Ishikawa (cell line): ENCODE measurements at regions not wholly inside any gene's neighbourhood (a gene's known extent, or its start where the extent isn't known, plus 50 kb on each side); places are given as distances from the start of the nearest gene placed in this dataset.

Experiments used
- CEBPB ChIP-seq: IDR thresholded peaks from 2 replicates; pipeline ENCODE4 v1.6.1; 2012
- CREB1 ChIP-seq: IDR thresholded peaks from 2 replicates; pipeline ENCODE4 v1.6.1; 2012; ENCODE audit warnings: low read depth
- EGR1 ChIP-seq: IDR thresholded peaks from 2 replicates; pipeline ENCODE4 v1.6.1; 2012
- EP300 ChIP-seq: IDR thresholded peaks from 2 replicates; pipeline ENCODE4 v1.6.1; 2012; ENCODE audit warnings: borderline replicate concordance
- FOXM1 ChIP-seq: IDR thresholded peaks from 2 replicates; pipeline ENCODE4 v1.6.1; 2012; ENCODE audit warnings: low read depth, borderline replicate concordance
- MAX ChIP-seq: IDR thresholded peaks from 2 replicates; pipeline ENCODE4 v1.6.1; 2012
- NFIC ChIP-seq: IDR thresholded peaks from 2 replicates; pipeline ENCODE4 v1.6.1; 2012
- RAD21 ChIP-seq: IDR thresholded peaks from 2 replicates; pipeline ENCODE4 v1.6.1; 2012; ENCODE audit warnings: low read depth
- REST ChIP-seq: IDR thresholded peaks from 2 replicates; pipeline ENCODE4 v1.6.1; 2012; ENCODE audit warnings: low read depth, mild to moderate bottlenecking
- TAF1 ChIP-seq: IDR thresholded peaks from 2 replicates; pipeline ENCODE4 v1.6.1; 2012; ENCODE audit warnings: low read depth, mild to moderate bottlenecking
- TCF12 ChIP-seq: IDR thresholded peaks from 2 replicates; pipeline ENCODE4 v1.6.1; 2012; ENCODE audit warnings: low read depth
- TEAD4 ChIP-seq: IDR thresholded peaks from 2 replicates; pipeline ENCODE4 v1.6.1; 2012
- USF1 ChIP-seq: IDR thresholded peaks from 2 replicates; pipeline ENCODE4 v1.6.1; 2012
- YY1 ChIP-seq: IDR thresholded peaks from 2 replicates; pipeline ENCODE4 v1.6.1; 2012; ENCODE audit warnings: low read depth
- ZBTB7A ChIP-seq: IDR thresholded peaks from 2 replicates; pipeline ENCODE4 v1.6.1; 2012; ENCODE audit warnings: low read depth

GRCh38 chr12:74752215-74752614 lies 214.6 kb downstream of the ATXN7L3B start:
- TF ChIP-seq TAF1 (no peak), YY1 (no peak), ZBTB7A (no peak), CEBPB (no peak), RAD21 (no peak), EGR1 (no peak)

GRCh38 chr12:74770552-74770951 lies 232.9 kb downstream of the ATXN7L3B start:
- TF ChIP-seq MAX, result no peak
- no peak for TF ChIP-seq USF1
- TF ChIP-seq TCF12, result no peak
- TF ChIP-seq FOXM1, result no peak
- TF ChIP-seq YY1, result no peak

- TF ChIP-seq ZBTB7A, result no peak
- no peak for TF ChIP-seq TCF12
- no peak for TF ChIP-seq TEAD4
- no peak for TF ChIP-seq EP300
- TF ChIP-seq RAD21, result no peak
- no peak for TF ChIP-seq USF1
- no peak for TF ChIP-seq CREB1
- TF ChIP-seq TAF1, result no peak
- no peak for TF ChIP-seq YY1
- no peak for TF ChIP-seq REST
- TF ChIP-seq NFIC, result no peak
Measured at GRCh38 chr12:74775276-74775675, 237.6 kb downstream of the ATXN7L3B start.

GRCh38 chr12:74776378-74776777 lies 238.7 kb downstream of the ATXN7L3B start:
- TF ChIP-seq ZBTB7A, result no peak
- no peak for TF ChIP-seq EP300
- TF ChIP-seq NFIC, result no peak
- TF ChIP-seq TCF12, result no peak
- no peak for TF ChIP-seq TEAD4

GRCh38 chr12:74780182-74780849 lies 242.7 kb downstream of the ATXN7L3B start:
- TF ChIP-seq MAX (no peak), USF1 (no peak), YY1 (no peak), TAF1 (no peak), TEAD4 (no peak), RAD21 (no peak), EGR1 (no peak), CREB1 (no peak), TCF12 (no peak), CEBPB (no peak), NFIC (no peak), EP300 (no peak), REST (no peak)

GRCh38 chr12:74781991-74782485 lies 244.4 kb downstream of the ATXN7L3B start:
- TF ChIP-seq TEAD4 (no peak), YY1 (no peak)
